ENCODE measurements at regions not wholly inside any gene's neighbourhood (a gene's known extent, or its start where the extent isn't known, plus 50 kb on each side); places are given as distances from the start of the nearest gene placed in this dataset.

DNA sequence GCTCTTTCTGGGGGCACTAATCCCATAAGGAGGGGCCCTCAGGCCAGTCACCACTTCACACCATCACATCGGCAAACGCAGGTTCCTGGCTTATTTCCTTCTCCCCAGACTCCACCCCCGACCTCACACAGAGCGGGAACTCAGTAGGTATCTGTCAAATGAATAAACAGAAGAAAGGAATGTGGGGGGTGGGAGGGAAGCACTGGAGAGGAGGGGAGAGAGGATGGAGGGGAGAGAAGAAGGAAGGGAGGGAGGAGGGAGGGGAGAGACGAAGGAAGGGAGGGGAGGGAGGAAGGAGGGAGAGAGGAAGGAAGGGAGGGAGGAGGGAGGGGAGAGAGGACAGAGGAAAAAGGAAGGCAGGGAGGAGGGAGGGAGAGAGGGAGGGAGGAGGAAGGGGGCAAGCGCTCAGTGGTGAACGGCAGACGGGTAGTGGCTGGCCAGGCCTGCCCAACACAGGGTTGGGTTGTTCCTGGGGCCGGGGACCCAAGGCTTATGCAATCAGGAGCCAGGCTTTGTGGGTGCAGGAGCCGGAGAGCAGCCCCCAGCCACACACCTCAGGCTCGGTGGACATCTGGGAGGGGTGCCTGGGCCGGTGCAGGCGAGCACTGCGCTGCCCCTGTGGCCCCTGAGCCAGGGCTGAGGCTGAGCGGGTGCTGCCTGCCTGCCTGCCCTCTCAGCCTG lies 52.6 kb upstream of the FBRSL1 start:
- TF ChIP-seq, protein P1, sequence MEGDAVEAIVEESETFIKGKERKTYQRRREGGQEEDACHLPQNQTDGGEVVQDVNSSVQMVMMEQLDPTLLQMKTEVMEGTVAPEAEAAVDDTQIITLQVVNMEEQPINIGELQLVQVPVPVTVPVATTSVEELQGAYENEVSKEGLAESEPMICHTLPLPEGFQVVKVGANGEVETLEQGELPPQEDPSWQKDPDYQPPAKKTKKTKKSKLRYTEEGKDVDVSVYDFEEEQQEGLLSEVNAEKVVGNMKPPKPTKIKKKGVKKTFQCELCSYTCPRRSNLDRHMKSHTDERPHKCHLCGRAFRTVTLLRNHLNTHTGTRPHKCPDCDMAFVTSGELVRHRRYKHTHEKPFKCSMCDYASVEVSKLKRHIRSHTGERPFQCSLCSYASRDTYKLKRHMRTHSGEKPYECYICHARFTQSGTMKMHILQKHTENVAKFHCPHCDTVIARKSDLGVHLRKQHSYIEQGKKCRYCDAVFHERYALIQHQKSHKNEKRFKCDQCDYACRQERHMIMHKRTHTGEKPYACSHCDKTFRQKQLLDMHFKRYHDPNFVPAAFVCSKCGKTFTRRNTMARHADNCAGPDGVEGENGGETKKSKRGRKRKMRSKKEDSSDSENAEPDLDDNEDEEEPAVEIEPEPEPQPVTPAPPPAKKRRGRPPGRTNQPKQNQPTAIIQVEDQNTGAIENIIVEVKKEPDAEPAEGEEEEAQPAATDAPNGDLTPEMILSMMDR (IDR thresholded peaks at IDR 0.05; ENCODE audit: borderline replicate concordance, extremely low read depth, insufficient read depth) = no peak
- Histone ChIP-seq H3K27me3 (ENCODE audit: control insufficient read depth, insufficient read depth, low read length) (no peaks in the 10 kb centered on the region), H3K9ac (ENCODE audit: low read length in 3 of 3) (no peak overlapping the region), H3K36me3 (ENCODE audit: control insufficient read depth in 2 of 3, insufficient read depth in 3 of 3, low read length in 3 of 3) (no peaks in the 10 kb centered on the region), H3K4me3 (ENCODE audit: low read length in 3 of 3) (no peak overlapping the region), H3K9me3 (ENCODE audit: control insufficient read depth in 2 of 3, insufficient read depth in 1 of 3, low read length in 3 of 3) (no peaks in the 10 kb centered on the region), H3K4me1 (ENCODE audit: control insufficient read depth in 2 of 3, insufficient read depth in 2 of 3, low read depth in 1 of 3, low read length in 3 of 3) (no peaks in the 10 kb centered on the region), H3K27ac (ENCODE audit: low read depth in 2 of 2, low read length in 2 of 2) (no peak overlapping the region)
- no peak for FAIRE-seq
- peak in 4 of 5 donors; percentile 69 to 88 (median 72) for DNase-seq
- intact Hi-C loops (cut with DNase I) = no loop called here

DNA sequence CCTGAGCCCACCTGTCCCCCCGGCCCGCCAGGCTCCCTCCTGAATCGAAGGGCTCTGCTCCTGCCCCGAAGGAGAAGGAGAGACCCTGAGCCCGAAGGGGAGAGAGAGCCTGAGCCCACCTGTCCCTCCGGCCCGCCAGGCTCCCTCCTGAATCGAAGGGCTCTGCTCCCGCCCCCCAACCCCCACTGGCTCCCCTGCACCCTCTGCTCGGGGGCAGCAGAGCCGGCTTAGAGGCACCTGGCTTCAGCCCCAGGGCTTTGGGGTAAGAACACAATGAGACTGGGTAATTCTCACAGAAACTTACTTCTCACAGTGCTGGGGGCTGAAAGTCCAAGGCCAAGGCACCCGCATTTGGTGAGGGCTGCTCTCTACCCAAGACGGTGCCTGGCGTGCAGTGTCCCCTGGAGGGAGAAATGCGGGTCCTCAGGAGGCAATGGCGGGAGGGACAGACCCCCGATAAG lies 53.1 kb upstream of the FBRSL1 start:
- H3K9me3 ChIP-seq (ENCODE audit: control insufficient read depth in 2 of 3, insufficient read depth in 1 of 3, low read length in 3 of 3) = no peaks in the 10 kb centered on the region
- no peak overlapping the region for H3K9ac ChIP-seq (ENCODE audit: low read length in 3 of 3)
- TF ChIP-seq, protein P1 (IDR thresholded peaks at IDR 0.05; ENCODE audit: borderline replicate concordance, extremely low read depth, insufficient read depth) = no peak
- DNase-seq (no peak), FAIRE-seq (no peak)
- intact Hi-C loops (cut with DNase I) = no loop called here
- no peaks in the 10 kb centered on the region for H3K27me3 ChIP-seq (ENCODE audit: control insufficient read depth, insufficient read depth, low read length)
- H3K36me3 ChIP-seq (ENCODE audit: control insufficient read depth in 2 of 3, insufficient read depth in 3 of 3, low read length in 3 of 3) = no peaks in the 10 kb centered on the region
- no peak overlapping the region for H3K4me3 ChIP-seq (ENCODE audit: low read length in 3 of 3)
- H3K27ac ChIP-seq (ENCODE audit: low read depth in 2 of 2, low read length in 2 of 2) = no peak overlapping the region
- H3K4me1 ChIP-seq (ENCODE audit: control insufficient read depth in 2 of 3, insufficient read depth in 2 of 3, low read depth in 1 of 3, low read length in 3 of 3) = no peaks in the 10 kb centered on the region

DNA sequence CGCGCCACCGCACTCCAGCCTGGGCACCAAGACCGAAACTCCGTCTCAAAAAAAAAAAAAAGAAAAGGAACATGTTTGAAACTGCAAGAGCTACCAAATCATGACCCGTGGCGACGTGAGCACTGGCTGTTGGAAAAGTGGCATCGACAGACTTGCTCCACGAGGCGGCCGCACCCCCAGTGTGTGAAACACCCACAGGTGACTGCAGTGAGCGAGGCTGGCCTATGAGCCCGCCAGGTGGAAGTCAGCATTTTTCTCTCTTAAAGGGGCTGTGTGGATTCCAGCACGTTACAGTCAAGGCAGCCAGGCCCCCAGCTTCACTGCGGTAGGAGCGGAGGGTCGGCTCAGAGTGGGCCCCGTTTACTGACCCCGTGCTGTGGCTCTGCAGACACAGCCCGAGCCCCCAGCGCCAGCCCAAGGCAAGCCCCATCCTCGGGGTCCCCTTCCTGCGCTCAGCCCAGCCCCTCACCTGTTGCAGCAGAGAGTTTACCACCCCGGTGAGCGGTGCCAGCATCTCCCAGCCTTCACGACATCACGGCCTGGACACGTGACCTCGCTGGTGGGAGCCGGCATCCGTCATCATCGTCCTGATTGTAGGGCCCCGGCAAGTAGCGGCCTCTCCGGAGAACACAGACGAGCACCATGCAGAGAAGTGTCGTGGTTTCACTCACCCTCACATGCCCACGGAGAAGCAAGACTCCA lies 54.3 kb upstream of the FBRSL1 start:
- FAIRE-seq (no peak), DNase-seq (peak in 1 of 5 donors; percentile 71)
- Histone ChIP-seq H3K4me3 (ENCODE audit: low read length in 3 of 3) (no peak overlapping the region), H3K9me3 (ENCODE audit: control insufficient read depth in 2 of 3, insufficient read depth in 1 of 3, low read length in 3 of 3) (no peaks in the 10 kb centered on the region), H3K36me3 (ENCODE audit: control insufficient read depth in 2 of 3, insufficient read depth in 3 of 3, low read length in 3 of 3) (no peaks in the 10 kb centered on the region), H3K4me1 (ENCODE audit: control insufficient read depth in 2 of 3, insufficient read depth in 2 of 3, low read depth in 1 of 3, low read length in 3 of 3) (no peaks in the 10 kb centered on the region), H3K27ac (ENCODE audit: low read depth in 2 of 2, low read length in 2 of 2) (no peak overlapping the region), H3K27me3 (ENCODE audit: control insufficient read depth, insufficient read depth, low read length) (no peaks in the 10 kb centered on the region), H3K9ac (ENCODE audit: low read length in 3 of 3) (no peak overlapping the region)
- TF ChIP-seq, protein P1 (IDR thresholded peaks at IDR 0.05; ENCODE audit: borderline replicate concordance, extremely low read depth, insufficient read depth) = no peak
- intact Hi-C loops (cut with DNase I) = no loop called here
